HCT116 (cell line): ENCODE measurements at regions not wholly inside any gene's neighbourhood (a gene's known extent, or its start where the extent isn't known, plus 50 kb on each side); places are given as distances from the start of the nearest gene placed in this dataset.

Experiments used
- ATAC-seq: fragments of 200-7000 bp; cut with Tn5 transposase; 2 replicates; pipeline ENCODE4 v1.9.1; 2020; ENCODE audit warnings: mild to moderate bottlenecking, moderate library complexity
- BruUV-seq: library from RNA; stranded (reverse); fragments of 400-500 nt; replicated peaks from 2 replicates; lab custom pipeline; 2021; lab: Mats Ljungman, UMichigan
- CTCF ChIA-PET: fragments of 300-600 bp; sonication (Branson Sonifier 250); formaldehyde crosslinking; loops from one replicate; lab custom pipeline; 2021; ENCODE audit warnings: antibody characterized with exemption; lab: Charles Lee
- POLR2A ChIA-PET: fragments of 300-600, 350-600 bp; sonication (Branson Sonifier 250); formaldehyde crosslinking; loops from one replicate; lab custom pipeline; 2021; ENCODE audit warnings: antibody characterized with exemption; lab: Charles Lee
- RAD21 ChIA-PET, 2 experiments: fragments of 300-600 bp; sonication (Branson Sonifier 250); formaldehyde crosslinking; loops; one replicate each; lab custom pipeline; 2023; ENCODE audit warnings: low total read pairs in 2 of 2; ENCODE audit not compliant: uncharacterized antibody in 2 of 2, unreplicated experiment in 2 of 2, low non-redundant PET in 1 of 2; lab: Charles Lee
- DNase-seq: peaks from one replicate; pipeline ENCODE4 v3.0.0-alpha.2; 2010; ENCODE audit warnings: low read depth, low spot score
- H2AFZ ChIP-seq: fragments of 200-600 bp; shearing (Covaris generic), sonication (generic); 2 replicates; pipeline ENCODE4 v1.6.1; 2017; ENCODE audit warnings: low read depth, mixed run types, mixed read lengths, antibody characterized with exemption, low read length; ENCODE audit not compliant: poor library complexity, severe bottlenecking
- H3K27ac ChIP-seq: 2 replicates; pipeline ENCODE4 v1.5.1; 2012; ENCODE audit warnings: low read depth, low read length
- H3K27me3 ChIP-seq: fragments of 200-600 bp; sonication (generic); 2 replicates; pipeline ENCODE4 v1.6.1; 2016; ENCODE audit warnings: mixed run types, low read length, mixed read lengths; ENCODE audit not compliant: insufficient read depth
- H3K36me3 ChIP-seq, 2 experiments: fragments of 200-500 bp in 1 of 2; fragments of 200-600 bp in 1 of 2; sonication (Bioruptor generic) in 1 of 2; sonication (generic) in 1 of 2; 2 replicates each; pipeline versions ENCODE4 v1.5.1 to v1.6.1; 2014 to 2016; ENCODE audit warnings: low read length in 2 of 2, inconsistent platforms in 1 of 2, mixed read lengths in 1 of 2, mixed run types in 1 of 2; ENCODE audit not compliant: insufficient read depth in 2 of 2, control insufficient read depth in 1 of 2
- H3K4me1 ChIP-seq, 2 experiments: fragments of 200-600 bp in 1 of 2; sonication (generic) in 1 of 2; 2 replicates each; pipeline versions ENCODE4 v1.5.1 to v1.6.1; 2012 to 2017; ENCODE audit warnings: low read length in 2 of 2, inconsistent platforms in 1 of 2, mild to moderate bottlenecking in 1 of 2, mixed read lengths in 1 of 2, mixed run types in 1 of 2, moderate library complexity in 1 of 2; ENCODE audit not compliant: insufficient read depth in 2 of 2, control insufficient read depth in 1 of 2
- H3K4me2 ChIP-seq: fragments of 200-600 bp; sonication (generic); 2 replicates; pipeline ENCODE4 v1.6.1; 2017; ENCODE audit warnings: mixed run types, low read length, mixed read lengths
- H3K4me3 ChIP-seq, 2 experiments: fragments of 200-600 bp in 1 of 2; sonication (generic) in 1 of 2; replicated peaks in 1 of 2; 2 replicates each; pipeline ENCODE4 v1.5.1; 2011 to 2016; ENCODE audit warnings: low read length in 2 of 2, control low read depth in 1 of 2, low read depth in 1 of 2, mild to moderate bottlenecking in 1 of 2, mixed read lengths in 1 of 2, mixed run types in 1 of 2
- H3K79me2 ChIP-seq: fragments of 200-600 bp; sonication (generic); 2 replicates; pipeline ENCODE4 v1.6.1; 2017; ENCODE audit warnings: mild to moderate bottlenecking, mixed run types, low read length, moderate library complexity, mixed read lengths; ENCODE audit not compliant: insufficient read depth
- H3K9ac ChIP-seq: fragments of 200-600 bp; sonication (generic); 2 replicates; pipeline ENCODE4 v1.6.1; 2016; ENCODE audit warnings: low read length, mixed read lengths
- H3K9me2 ChIP-seq: fragments of 200-600 bp; sonication (generic), shearing (Covaris generic); 2 replicates; pipeline ENCODE4 v1.6.1; 2017; ENCODE audit warnings: mixed run types, mild to moderate bottlenecking, moderate library complexity; ENCODE audit not compliant: insufficient read depth
- H3K9me3 ChIP-seq, 2 experiments: fragments of 200-500 bp in 1 of 2; fragments of 200-600 bp in 1 of 2; sonication (Bioruptor generic) in 1 of 2; sonication (generic) in 1 of 2; 2 replicates each; pipeline ENCODE4 v1.6.1; 2014 to 2017; ENCODE audit warnings: low read length in 2 of 2, mixed read lengths in 2 of 2, inconsistent platforms in 1 of 2, low read depth in 1 of 2, mild to moderate bottlenecking in 1 of 2, mixed run types in 1 of 2, moderate library complexity in 1 of 2; ENCODE audit not compliant: control insufficient read depth in 1 of 2, insufficient read depth in 1 of 2
- H4K20me1 ChIP-seq: fragments of 200-600 bp; sonication (generic), shearing (Covaris generic); 2 replicates; pipeline ENCODE4 v1.6.1; 2017; ENCODE audit warnings: mixed run types, mild to moderate bottlenecking, moderate library complexity; ENCODE audit not compliant: insufficient read depth
- CBX3 ChIP-seq: IDR thresholded peaks from 2 replicates; pipeline ENCODE4 v1.6.1; 2012; ENCODE audit warnings: low read depth
- CEBPB ChIP-seq: IDR thresholded peaks from 2 replicates; pipeline ENCODE4 v1.6.1; 2012; ENCODE audit warnings: low read depth
- EGR1 ChIP-seq: IDR thresholded peaks from 2 replicates; pipeline ENCODE4 v1.6.1; 2012; ENCODE audit warnings: low read depth
- ELF1 ChIP-seq: IDR thresholded peaks from 2 replicates; pipeline ENCODE4 v1.6.1; 2012; ENCODE audit warnings: low read depth, borderline replicate concordance
- FOSL1 ChIP-seq: IDR thresholded peaks from 2 replicates; pipeline ENCODE4 v1.6.1; 2012; ENCODE audit warnings: low read depth
- JUND ChIP-seq: IDR thresholded peaks from 2 replicates; pipeline ENCODE4 v1.6.1; 2012
- POLR2A ChIP-seq: IDR thresholded peaks from 2 replicates; pipeline ENCODE4 v1.7.0; 2011; ENCODE audit warnings: borderline replicate concordance; ENCODE audit not compliant: insufficient read depth, insufficient read length; ENCODE audit errors: extremely low read depth
- RAD21 ChIP-seq: IDR thresholded peaks from 2 replicates; pipeline ENCODE4 v1.6.1; 2012; ENCODE audit warnings: low read depth, mild to moderate bottlenecking
- SP1 ChIP-seq: IDR thresholded peaks from 2 replicates; pipeline ENCODE4 v1.6.1; 2012; ENCODE audit warnings: low read depth
- ZNF274 ChIP-seq: fragments of 200-500 bp; sonication (Bioruptor generic); IDR thresholded peaks from 2 replicates; pipeline ENCODE4 v1.6.1; 2014; ENCODE audit warnings: mild to moderate bottlenecking, low read depth, low read length, inconsistent platforms
- intact Hi-C: fragments of 100-400 bp; cut with micrococcal nuclease; formaldehyde crosslinking; loops from 2 replicates; pipeline ENCODE4 v1.10.0; 2022
- TF ChIP-seq, protein P1 (sequence below): IDR thresholded peaks from 2 replicates; pipeline ENCODE4 v1.6.1; 2011; ENCODE audit warnings: mild to moderate bottlenecking, low read length, moderate library complexity; ENCODE audit not compliant: insufficient replicate concordance; ENCODE audit errors: extremely low read depth
- TF ChIP-seq, protein P2 (sequence below), 3 experiments: fragments of 200-600 bp in 1 of 3; sonication (generic) in 1 of 3; IDR thresholded peaks in 2 of 3; conservative IDR thresholded peaks in 1 of 3; 2 replicates each; pipeline ENCODE4 v1.5.1; 2012 to 2017; ENCODE audit warnings: low read depth in 2 of 3, low read length in 2 of 3, antibody characterized with exemption in 1 of 3, borderline replicate concordance in 1 of 3, control low read depth in 1 of 3, mild to moderate bottlenecking in 1 of 3, mixed read lengths in 1 of 3, mixed run types in 1 of 3, moderate library complexity in 1 of 3; ENCODE audit not compliant: insufficient read depth in 1 of 3

DNA sequence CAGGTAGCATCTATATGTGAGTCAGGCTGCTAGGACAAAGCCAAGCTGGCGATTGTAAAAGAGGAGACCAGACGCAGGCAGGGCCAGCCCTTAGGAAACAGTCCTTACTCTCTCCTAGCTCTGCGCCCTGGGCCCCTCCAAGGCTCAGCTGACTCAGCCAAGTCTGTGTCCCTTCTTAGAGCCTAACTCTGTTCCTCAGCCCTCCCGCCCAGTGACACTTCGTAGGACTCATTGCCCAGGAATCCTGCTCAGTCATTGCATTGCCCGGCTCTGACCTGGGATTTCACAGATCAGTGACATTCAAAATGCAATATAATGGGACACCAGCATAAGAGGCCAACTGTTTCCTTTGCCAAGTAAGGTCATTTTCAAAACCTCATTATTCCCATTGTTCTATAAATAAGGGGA, 244.2 kb downstream of the TLE3 start:
- CTCF ChIA-PET, result no interaction called here
- BruUV-seq, result no TSS peak
- ATAC-seq (peak; percentile 96), DNase-seq (peak; percentile 74)
- H3K27me3 ChIP-seq, result no peaks in the 10 kb centered on the region
- no peaks in the 10 kb centered on the region for H3K9me3 ChIP-seq
- H3K9me2 ChIP-seq, result no peaks in the 10 kb centered on the region
- intact Hi-C loops, result no loop called here
- H3K36me3 ChIP-seq, result no peaks in the 10 kb centered on the region
- H2AFZ ChIP-seq, result peak overlapping the region; percentile 32
- peaks cover 10 to 40% of the 10 kb centered on the region in 2 experiments for H3K4me1 ChIP-seq
- peak overlapping the region; percentile 42 for H3K9ac ChIP-seq
- 0 out of 2 replicates have a peak overlapping the region, but pooled peaks have one; percentile 18 for H3K27ac ChIP-seq
- peak overlapping the region; percentile 73 for H3K4me2 ChIP-seq
- POLR2A ChIA-PET, result no interaction called here
- peak overlapping the region in 1 of 2 experiments; percentile 10; a peak in 1 of 4 replicates for H3K4me3 ChIP-seq
- RAD21 ChIA-PET, result no interaction called here
- TF ChIP-seq, protein P1, sequence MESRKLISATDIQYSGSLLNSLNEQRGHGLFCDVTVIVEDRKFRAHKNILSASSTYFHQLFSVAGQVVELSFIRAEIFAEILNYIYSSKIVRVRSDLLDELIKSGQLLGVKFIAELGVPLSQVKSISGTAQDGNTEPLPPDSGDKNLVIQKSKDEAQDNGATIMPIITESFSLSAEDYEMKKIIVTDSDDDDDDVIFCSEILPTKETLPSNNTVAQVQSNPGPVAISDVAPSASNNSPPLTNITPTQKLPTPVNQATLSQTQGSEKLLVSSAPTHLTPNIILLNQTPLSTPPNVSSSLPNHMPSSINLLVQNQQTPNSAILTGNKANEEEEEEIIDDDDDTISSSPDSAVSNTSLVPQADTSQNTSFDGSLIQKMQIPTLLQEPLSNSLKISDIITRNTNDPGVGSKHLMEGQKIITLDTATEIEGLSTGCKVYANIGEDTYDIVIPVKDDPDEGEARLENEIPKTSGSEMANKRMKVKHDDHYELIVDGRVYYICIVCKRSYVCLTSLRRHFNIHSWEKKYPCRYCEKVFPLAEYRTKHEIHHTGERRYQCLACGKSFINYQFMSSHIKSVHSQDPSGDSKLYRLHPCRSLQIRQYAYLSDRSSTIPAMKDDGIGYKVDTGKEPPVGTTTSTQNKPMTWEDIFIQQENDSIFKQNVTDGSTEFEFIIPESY, result no peak
- TF ChIP-seq, protein P2, sequence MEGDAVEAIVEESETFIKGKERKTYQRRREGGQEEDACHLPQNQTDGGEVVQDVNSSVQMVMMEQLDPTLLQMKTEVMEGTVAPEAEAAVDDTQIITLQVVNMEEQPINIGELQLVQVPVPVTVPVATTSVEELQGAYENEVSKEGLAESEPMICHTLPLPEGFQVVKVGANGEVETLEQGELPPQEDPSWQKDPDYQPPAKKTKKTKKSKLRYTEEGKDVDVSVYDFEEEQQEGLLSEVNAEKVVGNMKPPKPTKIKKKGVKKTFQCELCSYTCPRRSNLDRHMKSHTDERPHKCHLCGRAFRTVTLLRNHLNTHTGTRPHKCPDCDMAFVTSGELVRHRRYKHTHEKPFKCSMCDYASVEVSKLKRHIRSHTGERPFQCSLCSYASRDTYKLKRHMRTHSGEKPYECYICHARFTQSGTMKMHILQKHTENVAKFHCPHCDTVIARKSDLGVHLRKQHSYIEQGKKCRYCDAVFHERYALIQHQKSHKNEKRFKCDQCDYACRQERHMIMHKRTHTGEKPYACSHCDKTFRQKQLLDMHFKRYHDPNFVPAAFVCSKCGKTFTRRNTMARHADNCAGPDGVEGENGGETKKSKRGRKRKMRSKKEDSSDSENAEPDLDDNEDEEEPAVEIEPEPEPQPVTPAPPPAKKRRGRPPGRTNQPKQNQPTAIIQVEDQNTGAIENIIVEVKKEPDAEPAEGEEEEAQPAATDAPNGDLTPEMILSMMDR (IDR thresholded peaks at IDR 0.05 in 2 of 3, conservative IDR thresholded peaks at IDR 0.05 in 1 of 3; ENCODE audit: borderline replicate concordance in 1 of 3, insufficient read depth in 1 of 3, low read depth in 2 of 3, low read length in 2 of 3), result no peak
- TF ChIP-seq FOSL1 (peak; percentile 72), CEBPB (peak; percentile 46), ZNF274 (no peak), POLR2A (no peak), EGR1 (no peak), ELF1 (no peak), RAD21 (no peak), CBX3 (0 out of 2 replicates have a peak, but pooled peaks have one; percentile 42), SP1 (peak; percentile 57; the same call in 1 of the 2 replicates), JUND (peak; percentile 72)
- no peaks in the 10 kb centered on the region for H4K20me1 ChIP-seq
- no peaks in the 10 kb centered on the region for H3K79me2 ChIP-seq
